DMS153 treated with DMSO at 0.1 percent for 48 hours (cell line): ENCODE measurements at regions not wholly inside any gene's neighbourhood (a gene's known extent, or its start where the extent isn't known, plus 50 kb on each side); places are given as distances from the start of the nearest gene placed in this dataset.

ENCODE experiments used
- DNase-seq: peaks from one replicate; lab custom pipeline; 2025; ENCODE audit not compliant: unreplicated experiment; lab: John Stamatoyannopoulos, UW

GRCh38 chr5:107154593-107154992, 516.1 kb downstream of the EFNA5 start:
- no peak for DNase-seq

GRCh38 chr5:107153283-107153682, 517.5 kb downstream of the EFNA5 start:
- DNase-seq, result no peak

DNA sequence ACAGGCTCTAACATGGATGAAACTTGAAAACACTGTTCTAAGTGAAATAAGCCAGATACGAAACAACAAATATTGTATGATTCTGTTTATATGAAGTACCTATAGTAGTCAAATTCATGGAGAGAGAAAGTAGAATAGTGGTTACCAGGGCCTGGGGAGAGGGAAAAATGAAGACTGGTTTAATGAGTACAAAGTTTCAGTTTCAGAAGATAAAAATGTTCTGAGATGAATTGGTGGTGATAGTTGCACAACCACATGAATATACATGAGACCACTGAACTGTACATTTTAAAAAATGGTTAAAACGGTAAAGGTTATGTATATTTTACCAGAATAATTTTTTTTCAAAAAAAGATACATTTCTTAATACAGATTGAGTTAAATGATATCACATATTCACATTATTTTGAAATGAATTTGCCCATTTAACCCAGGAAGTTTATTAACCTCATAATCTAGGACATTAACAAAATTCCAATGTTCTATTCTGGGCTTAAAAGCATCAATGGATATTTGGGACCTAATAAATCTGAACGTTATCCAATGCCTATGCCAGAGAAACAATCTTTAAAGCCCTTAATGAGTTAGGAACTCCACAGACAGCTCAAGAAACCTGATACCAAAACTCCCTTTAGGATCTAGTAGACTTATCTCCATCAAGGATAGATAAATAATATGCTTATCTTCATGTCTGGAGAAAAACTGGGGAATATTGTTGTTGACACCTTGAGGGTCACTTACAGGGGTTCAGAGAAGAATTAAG, 521.3 kb downstream of the EFNA5 start:
- no peak for DNase-seq

DNA sequence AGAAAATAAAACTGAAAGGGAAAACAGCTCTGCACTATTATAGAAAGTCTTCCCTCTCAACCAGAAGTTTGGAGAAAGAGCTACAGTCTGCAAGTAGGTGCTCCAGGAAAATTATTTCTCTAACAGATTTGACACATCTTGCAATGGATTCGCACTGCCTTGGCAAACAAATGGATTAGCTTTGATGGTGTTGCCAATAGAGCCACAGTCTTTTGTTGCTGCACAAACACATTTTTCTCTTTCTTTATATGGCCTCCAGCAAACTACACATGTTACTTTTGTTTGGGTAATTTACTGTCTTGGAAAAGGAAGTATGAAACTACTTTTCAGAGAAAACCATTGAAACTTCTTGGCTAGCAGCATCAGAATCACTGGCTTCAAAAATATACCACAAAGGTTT, 523.1 kb downstream of the EFNA5 start:
- DNase-seq, result no peak

DNA sequence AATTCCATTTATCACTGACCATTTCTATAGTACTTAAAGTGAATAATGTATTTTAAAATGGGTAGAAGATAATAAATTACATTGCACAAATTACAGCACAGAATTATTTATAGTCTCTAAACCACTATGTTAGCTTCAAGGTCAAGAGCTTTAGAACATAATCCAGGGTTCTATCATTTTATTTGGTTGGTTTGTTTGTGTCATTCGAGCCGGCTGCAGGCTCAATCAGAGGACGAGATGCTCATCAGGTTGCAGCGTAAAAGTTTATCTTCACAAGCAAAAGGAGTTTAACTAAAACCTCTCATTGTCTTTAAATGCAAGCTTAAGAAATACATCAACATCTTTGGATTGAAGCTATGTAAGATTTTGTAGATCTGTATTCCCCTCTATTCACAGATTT, 523.8 kb downstream of the EFNA5 start:
- no peak for DNase-seq

GRCh38 chr5:107135391-107135790, 535.3 kb downstream of the EFNA5 start:
- DNase-seq, result no peak

DNA sequence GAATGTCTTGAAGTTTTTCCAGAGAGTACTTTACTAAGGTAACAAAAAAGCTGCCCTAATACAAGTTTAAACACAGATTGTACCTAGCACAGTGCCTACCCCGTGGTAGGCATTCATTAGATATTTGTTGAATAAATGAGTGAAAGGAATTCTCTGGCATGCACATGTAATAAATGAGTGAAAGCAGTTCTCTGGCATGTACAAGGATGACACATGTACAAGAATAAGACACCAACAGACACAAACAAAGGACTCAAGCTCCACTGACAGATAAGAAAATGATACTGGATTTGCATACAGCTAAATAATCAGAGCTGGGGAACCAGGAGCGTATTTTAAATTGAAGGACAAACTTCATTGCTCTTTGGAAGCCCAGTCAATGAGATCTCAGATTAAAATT, 535.8 kb downstream of the EFNA5 start:
- no peak for DNase-seq

DNA sequence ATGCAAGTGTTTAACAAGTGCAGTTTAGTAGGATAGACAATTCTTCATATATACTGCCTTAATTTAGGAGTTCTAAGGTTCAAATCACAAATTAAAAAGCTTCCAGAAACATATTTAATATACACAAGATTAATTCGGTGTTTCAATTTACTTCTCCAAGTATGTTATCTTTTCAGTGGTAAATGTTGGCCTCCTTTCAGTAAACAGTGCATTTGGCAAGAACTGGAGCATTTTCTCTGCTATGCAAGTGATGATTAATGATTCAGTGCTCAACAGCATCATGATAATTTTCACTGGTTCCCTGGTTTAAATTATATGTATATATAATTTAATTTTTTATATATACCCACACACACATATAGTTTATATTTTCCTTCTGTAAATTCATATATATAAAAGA, 541.7 kb downstream of the EFNA5 start:
- DNase-seq, result no peak

DNA sequence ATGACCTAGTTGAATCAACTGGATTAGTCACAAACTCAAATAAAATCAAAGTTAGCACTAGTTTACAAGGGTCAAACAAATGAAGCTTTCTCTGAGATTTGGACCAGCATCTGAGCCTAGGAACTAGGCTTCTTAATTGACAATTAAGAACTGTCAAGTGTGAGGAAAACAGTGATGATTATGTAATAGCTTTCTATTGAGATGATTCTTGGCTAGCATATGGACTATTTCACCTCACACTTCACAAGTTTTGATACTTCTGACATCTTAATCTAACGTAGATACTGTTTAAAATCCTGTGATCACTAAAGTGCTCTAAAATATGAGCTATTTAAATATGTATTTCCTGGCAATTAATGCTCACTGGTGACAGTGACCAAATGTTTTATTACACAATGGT, 542.9 kb downstream of the EFNA5 start:
- no peak for DNase-seq

GRCh38 chr5:107126341-107126740, 544.4 kb downstream of the EFNA5 start:
- no peak for DNase-seq

- DNase-seq, result no peak
Measured at GRCh38 chr5:107124376-107124775, 546.4 kb downstream of the EFNA5 start.

DNA sequence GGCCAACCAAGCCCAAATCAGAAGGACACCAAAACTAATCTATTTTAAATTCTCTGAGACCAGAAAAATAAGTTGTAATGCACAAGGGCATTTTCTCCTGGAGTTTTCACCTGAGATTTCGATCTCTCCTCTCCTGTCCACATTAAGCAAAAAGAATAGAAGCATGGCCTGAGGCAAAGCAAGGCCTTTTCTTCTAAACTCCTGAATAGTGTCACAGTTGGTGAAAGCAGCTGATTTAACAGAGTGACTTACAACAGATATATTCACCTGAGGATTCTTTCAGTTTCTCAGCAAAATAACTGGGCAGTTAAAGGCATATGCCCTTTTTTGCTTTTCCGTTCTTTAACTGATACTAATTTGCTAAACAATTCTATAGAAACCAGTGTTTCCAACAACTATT, 547.7 kb downstream of the EFNA5 start:
- no peak for DNase-seq

GRCh38 chr5:107121793-107122519, 548.8 kb downstream of the EFNA5 start:
- no peak for DNase-seq

GRCh38 chr5:107119656-107120055, 551.1 kb downstream of the EFNA5 start:
- no peak for DNase-seq

DNA sequence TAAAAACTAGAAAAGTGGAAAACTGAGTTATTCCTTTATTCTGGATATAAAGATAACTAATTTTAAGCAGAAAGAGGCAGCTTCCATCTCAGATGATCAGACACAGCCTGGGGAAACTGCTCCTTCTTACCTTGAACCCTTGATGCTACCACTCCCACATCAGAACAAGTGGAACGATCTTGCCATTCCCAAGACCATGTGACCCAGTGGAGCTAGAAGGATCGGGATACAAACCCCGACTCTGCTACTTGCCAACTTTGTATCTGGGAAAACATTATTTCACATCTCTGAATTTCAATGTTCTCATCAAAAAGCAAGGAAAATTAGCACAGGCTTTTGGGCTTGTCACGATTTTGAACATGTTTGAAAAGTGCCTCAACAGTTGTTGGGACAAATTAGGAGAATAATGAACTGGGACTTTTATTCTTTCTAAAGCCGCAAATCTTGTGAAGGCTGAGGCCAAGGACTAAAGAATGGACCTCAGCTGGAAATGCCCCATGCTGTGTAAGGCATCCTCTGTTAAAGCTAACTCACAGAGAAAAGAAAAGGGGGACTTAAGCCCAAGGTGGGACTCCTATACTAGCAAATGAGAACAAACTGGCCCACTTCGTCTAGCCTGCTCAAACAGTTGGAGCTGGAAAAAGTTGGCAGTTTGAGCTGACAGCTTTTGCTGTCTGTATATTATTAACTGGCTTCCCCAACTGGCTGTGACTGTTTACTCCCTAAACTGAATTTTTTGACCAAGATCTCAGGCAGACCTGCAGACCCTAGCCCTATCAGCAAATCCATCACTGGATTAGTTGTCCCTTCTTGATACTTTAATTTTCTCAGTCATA, 552.3 kb downstream of the EFNA5 start:
- no peak for DNase-seq

DNA sequence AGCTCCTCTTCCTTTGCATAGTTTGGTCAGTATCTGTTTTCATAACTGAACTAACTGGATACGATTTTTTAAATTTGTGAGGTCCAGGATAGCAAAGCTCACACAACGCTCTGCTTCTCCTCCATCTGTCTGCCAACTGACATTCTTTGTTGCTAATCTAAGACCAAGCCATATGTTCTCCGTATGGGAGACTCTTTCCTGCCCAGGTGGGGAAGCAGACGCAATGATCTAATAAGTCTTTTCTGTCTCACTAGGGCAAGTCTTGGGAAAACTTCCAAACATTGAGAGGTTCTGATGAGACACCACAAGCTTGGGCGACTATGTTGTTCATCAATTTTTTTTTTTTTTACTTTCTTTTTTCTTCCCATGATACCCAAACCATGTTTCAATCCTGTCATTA, 558.5 kb downstream of the EFNA5 start:
- no peak for DNase-seq

- DNase-seq, result no peak
Measured at GRCh38 chr5:107104040-107104995, 566.4 kb downstream of the EFNA5 start.

- no peak for DNase-seq
Measured at GRCh38 chr5:107103522-107103921, 567.2 kb downstream of the EFNA5 start.

DNA sequence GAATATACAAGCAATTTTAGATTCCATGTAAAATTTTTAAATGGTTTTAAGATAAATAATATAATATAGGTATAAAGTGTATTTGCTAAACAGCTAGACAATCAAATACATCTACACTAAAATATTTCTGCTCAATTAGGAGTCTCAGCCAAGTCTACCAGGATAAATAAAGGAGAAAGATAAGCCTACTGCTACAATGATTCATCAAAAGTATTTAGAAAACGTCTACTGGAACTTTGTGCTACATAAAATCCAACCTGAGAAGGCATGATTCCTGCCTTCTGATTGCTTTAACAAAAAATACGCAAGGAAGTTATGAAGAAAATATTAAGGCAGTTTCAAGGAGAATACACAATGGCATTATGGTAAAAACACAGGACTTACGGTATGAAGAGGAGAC, 570.6 kb downstream of the EFNA5 start:
- DNase-seq, result no peak

- no peak for DNase-seq
Measured at GRCh38 chr5:107099506-107099905, 571.2 kb downstream of the EFNA5 start.

DNA sequence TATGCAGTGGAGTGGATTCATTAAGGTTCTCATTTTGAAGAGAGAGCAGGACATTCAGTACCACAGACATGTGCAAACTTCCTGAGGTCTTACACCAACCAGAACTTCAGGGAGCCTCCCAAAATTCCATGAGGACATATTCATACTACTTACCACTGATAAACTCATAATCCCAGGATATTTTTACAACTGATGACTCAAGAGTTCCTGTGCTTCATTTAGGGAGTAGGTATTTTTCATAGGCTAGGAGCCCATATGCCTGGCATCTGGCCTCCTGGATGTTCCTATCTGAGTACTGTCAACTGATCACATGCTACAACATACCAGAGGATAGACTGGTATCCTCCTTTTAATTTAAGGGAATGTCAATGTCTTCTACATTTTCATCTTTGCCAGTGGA, 578.0 kb downstream of the EFNA5 start:
- DNase-seq, result no peak
